ENCODE measurements at regions not wholly inside any gene's neighbourhood (a gene's known extent, or its start where the extent isn't known, plus 50 kb on each side); places are given as distances from the start of the nearest gene placed in this dataset.

- no peaks in the 10 kb centered on the region for H3K9me2 ChIP-seq (replicated peaks; ENCODE audit: insufficient read depth, low read length)
- no peak overlapping the region for H3K27ac ChIP-seq (ENCODE audit: low read length)
- no peaks in the 10 kb centered on the region for H3K4me1 ChIP-seq (ENCODE audit: low read length)
- H3K4me3 ChIP-seq (ENCODE audit: low read length) = no peak overlapping the region
- no peaks in the 10 kb centered on the region for H3K27me3 ChIP-seq (replicated peaks; ENCODE audit: insufficient read depth, low read length)
- H3K36me3 ChIP-seq (replicated peaks; ENCODE audit: insufficient read depth, low read length) = no peaks in the 10 kb centered on the region
- H3K4me2 ChIP-seq (ENCODE audit: low read depth, low read length) = no peak overlapping the region
- H4K20me1 ChIP-seq (ENCODE audit: insufficient read depth, low read length) = no peaks in the 10 kb centered on the region
- no peaks in the 10 kb centered on the region for H3F3A ChIP-seq (ENCODE audit: insufficient read depth, low read length)
- DNase-seq = no peak
- H2AFZ ChIP-seq (ENCODE audit: low read length) = no peak overlapping the region
- H3K9ac ChIP-seq (ENCODE audit: low read length) = no peak overlapping the region
- TF ChIP-seq, protein P1, sequence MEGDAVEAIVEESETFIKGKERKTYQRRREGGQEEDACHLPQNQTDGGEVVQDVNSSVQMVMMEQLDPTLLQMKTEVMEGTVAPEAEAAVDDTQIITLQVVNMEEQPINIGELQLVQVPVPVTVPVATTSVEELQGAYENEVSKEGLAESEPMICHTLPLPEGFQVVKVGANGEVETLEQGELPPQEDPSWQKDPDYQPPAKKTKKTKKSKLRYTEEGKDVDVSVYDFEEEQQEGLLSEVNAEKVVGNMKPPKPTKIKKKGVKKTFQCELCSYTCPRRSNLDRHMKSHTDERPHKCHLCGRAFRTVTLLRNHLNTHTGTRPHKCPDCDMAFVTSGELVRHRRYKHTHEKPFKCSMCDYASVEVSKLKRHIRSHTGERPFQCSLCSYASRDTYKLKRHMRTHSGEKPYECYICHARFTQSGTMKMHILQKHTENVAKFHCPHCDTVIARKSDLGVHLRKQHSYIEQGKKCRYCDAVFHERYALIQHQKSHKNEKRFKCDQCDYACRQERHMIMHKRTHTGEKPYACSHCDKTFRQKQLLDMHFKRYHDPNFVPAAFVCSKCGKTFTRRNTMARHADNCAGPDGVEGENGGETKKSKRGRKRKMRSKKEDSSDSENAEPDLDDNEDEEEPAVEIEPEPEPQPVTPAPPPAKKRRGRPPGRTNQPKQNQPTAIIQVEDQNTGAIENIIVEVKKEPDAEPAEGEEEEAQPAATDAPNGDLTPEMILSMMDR (IDR thresholded peaks at IDR 0.05; ENCODE audit: low read length) = no peak
- no peak for TF ChIP-seq EZH2phosphoT487 (IDR thresholded peaks at IDR 0.05; ENCODE audit: low read length)
- TF ChIP-seq EZH2 (optimal IDR thresholded peaks at IDR 0.05; ENCODE audit: low read depth, low read length) = no peak
- no peaks in the 10 kb centered on the region for H3K79me2 ChIP-seq (ENCODE audit: low read length)
- no peaks in the 10 kb centered on the region for H3K9me3 ChIP-seq (replicated peaks; ENCODE audit: insufficient read depth, low read length)
Measured at GRCh38 chr15:88316586-88316985, 60.0 kb upstream of the NTRK3 start.

GRCh38 chr15:88315221-88315878, 58.8 kb upstream of the NTRK3 start:
- Histone ChIP-seq H3K36me3 (replicated peaks; ENCODE audit: insufficient read depth, low read length) (no peaks in the 10 kb centered on the region), H3K9ac (ENCODE audit: low read length) (no peak overlapping the region), H3K27ac (ENCODE audit: low read length) (no peak overlapping the region), H3K4me2 (ENCODE audit: low read depth, low read length) (no peak overlapping the region), H3K27me3 (replicated peaks; ENCODE audit: insufficient read depth, low read length) (no peaks in the 10 kb centered on the region), H3F3A (ENCODE audit: insufficient read depth, low read length) (no peaks in the 10 kb centered on the region), H3K79me2 (ENCODE audit: low read length) (no peaks in the 10 kb centered on the region), H3K9me2 (replicated peaks; ENCODE audit: insufficient read depth, low read length) (no peaks in the 10 kb centered on the region), H3K9me3 (replicated peaks; ENCODE audit: insufficient read depth, low read length) (no peaks in the 10 kb centered on the region), H4K20me1 (ENCODE audit: insufficient read depth, low read length) (no peaks in the 10 kb centered on the region), H3K4me3 (ENCODE audit: low read length) (no peak overlapping the region), H3K4me1 (ENCODE audit: low read length) (no peaks in the 10 kb centered on the region), H2AFZ (ENCODE audit: low read length) (no peak overlapping the region)
- DNase-seq = no peak
- TF ChIP-seq EZH2 (optimal IDR thresholded peaks at IDR 0.05; ENCODE audit: low read depth, low read length) (no peak), EZH2phosphoT487 (IDR thresholded peaks at IDR 0.05; ENCODE audit: low read length) (no peak)
- TF ChIP-seq, protein P1 (IDR thresholded peaks at IDR 0.05; ENCODE audit: low read length) = no peak

GRCh38 chr15:88312941-88313579, 56.5 kb upstream of the NTRK3 start:
- DNase-seq = no peak
- H4K20me1 ChIP-seq (ENCODE audit: insufficient read depth, low read length) = no peaks in the 10 kb centered on the region
- TF ChIP-seq, protein P1 (IDR thresholded peaks at IDR 0.05; ENCODE audit: low read length) = no peak
- no peak for TF ChIP-seq EZH2phosphoT487 (IDR thresholded peaks at IDR 0.05; ENCODE audit: low read length)
- no peak for TF ChIP-seq EZH2 (optimal IDR thresholded peaks at IDR 0.05; ENCODE audit: low read depth, low read length)
- H3K27me3 ChIP-seq (replicated peaks; ENCODE audit: insufficient read depth, low read length) = no peaks in the 10 kb centered on the region
- H3K4me1 ChIP-seq (ENCODE audit: low read length) = no peaks in the 10 kb centered on the region
- no peak overlapping the region for H3K9ac ChIP-seq (ENCODE audit: low read length)
- H2AFZ ChIP-seq (ENCODE audit: low read length) = no peak overlapping the region
- no peak overlapping the region for H3K4me2 ChIP-seq (ENCODE audit: low read depth, low read length)
- no peaks in the 10 kb centered on the region for H3K79me2 ChIP-seq (ENCODE audit: low read length)
- no peak overlapping the region for H3K4me3 ChIP-seq (ENCODE audit: low read length)
- no peak overlapping the region for H3K27ac ChIP-seq (ENCODE audit: low read length)
- H3K9me2 ChIP-seq (replicated peaks; ENCODE audit: insufficient read depth, low read length) = no peaks in the 10 kb centered on the region
- H3F3A ChIP-seq (ENCODE audit: insufficient read depth, low read length) = no peaks in the 10 kb centered on the region
- no peaks in the 10 kb centered on the region for H3K36me3 ChIP-seq (replicated peaks; ENCODE audit: insufficient read depth, low read length)
- no peaks in the 10 kb centered on the region for H3K9me3 ChIP-seq (replicated peaks; ENCODE audit: insufficient read depth, low read length)
